ENCODE measurements at regions not wholly inside any gene's neighbourhood (a gene's known extent, or its start where the extent isn't known, plus 50 kb on each side); places are given as distances from the start of the nearest gene placed in this dataset.

- Histone ChIP-seq H3K9me3 (no peaks in the 10 kb centered on the region), H3K4me1 (peaks cover 24% of the 10 kb centered on the region), H3K27me3 (ENCODE audit: insufficient read depth in 3 of 3, low read length in 2 of 3) (no peaks in the 10 kb centered on the region), H3K36me3 (ENCODE audit: insufficient read depth in 1 of 2, low read depth in 1 of 2) (no peaks in the 10 kb centered on the region), H3K27ac (peak overlapping the region; percentile 54), H3K4me3 (no peak overlapping the region)
- 27 to 36% (median 28%) methylated on average over 6 of the region's 6 CpGs for WGBS, 3 donors
- intact Hi-C loops (cut with DNase I) = loop anchor here in 1 of 2 donors (10.0 kb wide), 1 partner anchor 215 kb away; no protein-coding TSS in a partner anchor
- DNase-seq = peak in 1 of 2 donors; percentile 18
- ATAC-seq = peak in 2 of 4 donors; percentile 23 to 25
- TF ChIP-seq CTCF (IDR thresholded peaks at IDR 0.05) = no peak
Measured at GRCh38 chr3:73719861-73720260, 95.1 kb upstream of the PDZRN3 start.

- H3K36me3 ChIP-seq (ENCODE audit: insufficient read depth in 1 of 2, low read depth in 1 of 2) = no peaks in the 10 kb centered on the region
- peak in 3 of 4 donors; percentile 57 to 73 (median 68) for ATAC-seq
- WGBS, 3 donors = 32 to 46% (median 42%) methylated on average over 5 of the region's 5 CpGs
- H3K4me1 ChIP-seq = peaks cover 24% of the 10 kb centered on the region
- TF ChIP-seq CTCF (IDR thresholded peaks at IDR 0.05) = no peak
- intact Hi-C loops (cut with DNase I) = no loop called here
- H3K9me3 ChIP-seq = no peaks in the 10 kb centered on the region
- peak overlapping the region; percentile 54 for H3K27ac ChIP-seq
- no peak for DNase-seq
- no peaks in the 10 kb centered on the region for H3K27me3 ChIP-seq (ENCODE audit: insufficient read depth in 3 of 3, low read length in 2 of 3)
- no peak overlapping the region for H3K4me3 ChIP-seq
Measured at GRCh38 chr3:73719413-73719851, 94.7 kb upstream of the PDZRN3 start.

- TF ChIP-seq CTCF (IDR thresholded peaks at IDR 0.05) = no peak
Measured at GRCh38 chr3:73718326-73719110, 93.8 kb upstream of the PDZRN3 start.

GRCh38 chr3:73716418-73716817 lies 91.7 kb upstream of the PDZRN3 start:
- Histone ChIP-seq H3K9me3 (no peaks in the 10 kb centered on the region), H3K4me3 (no peak overlapping the region), H3K4me1 (peaks cover 22% of the 10 kb centered on the region), H3K36me3 (ENCODE audit: insufficient read depth in 1 of 2, low read depth in 1 of 2) (no peaks in the 10 kb centered on the region), H3K27ac (no peak overlapping the region), H3K27me3 (ENCODE audit: insufficient read depth in 3 of 3, low read length in 2 of 3) (no peaks in the 10 kb centered on the region)
- TF ChIP-seq CTCF (IDR thresholded peaks at IDR 0.05) = no peak
- WGBS, 3 donors = 91 to 97% (median 93%) methylated on average over 3 of the region's 3 CpGs
- intact Hi-C loops (cut with DNase I) = no loop called here
- peak in 1 of 4 donors; percentile 17 for ATAC-seq
- DNase-seq = no peak

More at GRCh38 chr3:73718326-73719110, 93.8 kb upstream of the PDZRN3 start:
- Histone ChIP-seq H3K4me3 (no peak overlapping the region), H3K27ac (peak overlapping the region; percentile 54), H3K9me3 (no peaks in the 10 kb centered on the region), H3K4me1 (peaks cover 24% of the 10 kb centered on the region), H3K36me3 (ENCODE audit: insufficient read depth in 1 of 2, low read depth in 1 of 2) (no peaks in the 10 kb centered on the region), H3K27me3 (ENCODE audit: insufficient read depth in 3 of 3, low read length in 2 of 3) (no peaks in the 10 kb centered on the region)
- ATAC-seq (peak in 2 of 4 donors; percentile 23 to 33), DNase-seq (no peak)
- WGBS, 3 donors = 44 to 59% (median 46%) methylated on average over 5 of the region's 5 CpGs
- intact Hi-C loops (cut with DNase I) = no loop called here

Data from psoas muscle (tissue), 7 donors.